IPS-11a (cell line): ENCODE measurements at regions not wholly inside any gene's neighbourhood (a gene's known extent, or its start where the extent isn't known, plus 50 kb on each side); places are given as distances from the start of the nearest gene placed in this dataset.

ENCODE experiments used
- H3K4me3 ChIP-seq: one replicate; pipeline ENCODE4 v1.5.1; 2013; ENCODE audit warnings: low read depth, low read length, control low read depth

DNA sequence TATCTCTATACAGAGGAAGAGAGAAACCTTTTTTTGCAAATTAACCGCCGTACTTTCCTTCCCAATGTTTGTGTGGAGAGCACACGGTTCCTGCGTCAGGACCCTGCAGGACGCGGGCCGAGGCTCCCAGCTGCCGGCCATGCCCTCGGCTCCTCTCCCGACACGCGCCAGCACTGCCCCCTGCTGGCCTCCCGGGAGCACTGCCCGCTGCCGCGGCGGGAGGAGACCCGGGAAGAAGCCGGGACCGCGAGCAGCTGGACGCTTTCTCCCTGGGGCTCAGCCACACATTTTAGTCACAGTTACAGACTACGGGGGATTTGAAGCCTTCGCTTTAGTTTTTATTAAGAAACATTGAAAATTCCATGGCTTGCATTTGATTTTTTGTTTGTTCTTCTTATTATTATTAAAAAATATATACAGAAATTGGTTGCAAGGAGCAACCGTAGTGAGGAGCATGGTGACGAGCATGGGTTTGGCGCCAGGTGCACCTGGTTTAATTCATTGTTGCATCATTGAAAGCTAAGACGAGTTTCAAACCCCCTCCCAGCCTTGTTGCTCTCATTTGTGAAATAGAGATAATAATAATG lies 401.2 kb downstream of the GALR1 start:
- H3K4me3 ChIP-seq, result no peak overlapping the region

- H3K4me3 ChIP-seq, result no peak overlapping the region
Observed at GRCh38 chr18:77651441-77651840, 401.8 kb downstream of the GALR1 start.

DNA sequence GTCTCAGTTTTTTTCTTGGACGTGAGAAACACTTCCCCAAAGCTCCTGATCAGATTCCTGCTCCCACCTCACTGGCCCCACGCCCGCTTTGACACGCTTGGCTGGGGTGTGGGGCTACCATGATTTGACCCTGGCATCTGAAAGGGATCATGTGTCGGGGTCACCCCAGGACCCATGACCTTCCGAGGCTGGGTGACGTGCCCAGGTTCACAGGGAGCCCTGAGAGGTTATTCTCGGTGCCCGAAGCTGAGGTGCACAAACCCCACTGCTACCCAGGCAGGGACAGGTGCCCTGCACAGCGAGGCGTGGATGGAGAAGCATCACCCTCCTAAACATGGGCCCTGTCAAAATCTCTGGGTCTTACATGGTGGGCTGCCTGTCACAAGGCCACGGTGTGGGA lies 404.1 kb downstream of the GALR1 start:
- no peak overlapping the region for H3K4me3 ChIP-seq

GRCh38 chr18:77654302-77654701 lies 404.7 kb downstream of the GALR1 start:
- H3K4me3 ChIP-seq, result no peak overlapping the region

- H3K4me3 ChIP-seq, result no peak overlapping the region
Observed at GRCh38 chr18:77657651-77658298, 408.1 kb downstream of the GALR1 start.

GRCh38 chr18:77658299-77658662 lies 408.6 kb downstream of the GALR1 start:
- H3K4me3 ChIP-seq, result no peak overlapping the region

DNA sequence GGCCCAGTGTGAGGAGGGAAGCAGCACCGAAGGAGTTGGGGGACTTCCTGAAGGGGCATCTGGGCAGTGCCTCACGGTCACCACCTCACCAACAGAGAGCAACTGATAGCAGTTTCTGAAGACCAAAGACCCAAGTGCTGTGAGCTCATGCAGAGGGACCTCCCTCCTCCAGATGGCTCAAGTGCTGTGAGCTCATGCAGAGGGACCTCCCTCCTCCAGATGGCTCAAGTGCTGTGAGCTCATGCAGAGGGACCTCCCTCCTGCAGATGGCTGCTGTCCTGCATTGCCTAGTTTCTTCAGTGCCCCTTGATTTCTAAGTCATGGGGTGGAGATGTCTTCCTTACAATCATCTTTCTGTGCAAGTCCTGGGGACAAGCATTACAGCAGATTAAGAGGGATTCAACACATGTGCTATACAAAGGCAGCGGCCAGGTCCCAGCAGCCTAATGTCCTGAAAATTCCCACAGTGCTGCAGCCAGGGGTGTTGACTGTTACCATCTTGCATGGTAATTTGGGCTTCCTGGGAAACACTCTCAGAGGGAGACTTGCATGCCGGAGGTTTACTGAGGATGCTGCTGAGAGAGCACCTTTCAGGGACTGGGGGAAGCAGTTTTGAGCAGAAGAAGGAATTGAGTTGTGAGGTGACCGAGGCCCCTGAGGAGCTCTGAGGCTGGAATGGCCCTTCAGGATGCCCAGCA lies 409.3 kb downstream of the GALR1 start:
- H3K4me3 ChIP-seq, result no peak overlapping the region

DNA sequence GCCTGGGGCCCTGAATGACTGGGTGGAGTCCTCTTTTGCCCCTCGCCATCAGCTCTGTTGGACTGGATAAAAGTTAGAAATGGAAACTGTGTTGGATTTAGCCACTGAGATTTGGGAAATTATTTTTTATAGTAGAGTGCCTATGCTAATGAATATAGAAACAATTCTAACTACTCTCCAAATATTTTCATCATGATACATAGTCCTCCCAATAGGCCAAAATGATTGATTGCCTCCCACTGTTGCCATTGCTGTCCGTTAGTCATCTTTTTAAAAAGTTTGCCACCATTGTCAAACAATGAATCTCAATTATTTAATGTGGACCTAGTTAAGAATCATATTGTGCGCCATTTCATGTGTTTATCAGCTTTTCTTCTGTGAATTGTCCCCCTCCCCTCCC lies 417.0 kb downstream of the GALR1 start:
- no peak overlapping the region for H3K4me3 ChIP-seq

DNA sequence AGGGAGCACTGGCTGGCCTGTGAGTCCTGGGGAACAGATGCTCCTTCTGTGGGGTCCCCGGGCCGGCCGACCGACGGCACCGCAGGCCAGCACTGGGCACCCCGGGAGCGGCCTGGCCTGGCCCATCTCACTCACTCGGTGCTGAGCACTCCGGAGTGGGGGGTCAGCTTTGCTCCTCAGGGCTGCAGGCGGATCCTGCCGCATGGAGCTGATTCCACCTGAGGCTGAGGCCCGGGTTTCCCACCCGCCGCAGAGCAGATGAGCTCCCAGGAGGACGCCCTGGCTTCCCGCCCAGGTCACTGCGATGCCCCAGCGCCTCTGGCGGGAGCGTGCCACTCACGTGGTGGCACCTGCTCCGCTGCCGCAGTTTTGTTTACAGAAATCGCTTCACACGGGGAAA lies 418.6 kb downstream of the GALR1 start:
- H3K4me3 ChIP-seq, result no peak overlapping the region

GRCh38 chr18:77669331-77669730 lies 419.7 kb downstream of the GALR1 start:
- no peak overlapping the region for H3K4me3 ChIP-seq

DNA sequence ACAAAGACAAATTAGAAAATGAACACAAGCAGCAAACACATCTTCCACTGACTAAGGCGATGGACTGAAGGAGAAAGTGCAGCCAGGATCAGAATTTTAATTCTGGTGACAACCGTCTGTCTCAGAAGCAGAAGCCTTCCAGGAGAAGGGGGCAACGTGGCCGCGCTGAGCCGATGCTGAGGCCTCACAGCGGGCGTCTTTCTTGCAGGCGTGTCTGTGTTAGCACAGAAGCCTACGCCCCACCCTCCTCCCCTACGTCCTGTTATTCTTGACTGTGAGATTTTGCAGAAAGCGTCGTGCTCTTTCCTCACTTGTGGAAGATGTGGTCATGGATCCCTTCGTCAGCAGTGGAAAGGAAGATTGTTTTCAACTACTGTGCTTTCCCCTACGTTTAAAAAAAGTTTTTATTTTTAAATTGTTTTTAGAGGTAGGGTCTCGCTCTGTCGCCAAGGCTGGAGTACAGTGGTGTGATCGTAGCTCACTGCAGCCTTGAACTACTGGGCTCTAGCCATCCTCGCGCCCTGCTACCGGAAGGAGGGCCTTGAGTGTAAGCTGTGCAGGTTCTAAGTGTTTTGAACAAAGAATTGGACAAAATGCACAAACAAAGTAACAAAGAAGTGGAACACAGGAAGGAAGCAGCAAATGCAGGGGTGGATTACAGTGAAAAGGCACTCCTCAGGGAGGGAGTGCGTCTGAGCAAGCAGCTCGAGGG lies 422.0 kb downstream of the GALR1 start:
- H3K4me3 ChIP-seq, result no peak overlapping the region

DNA sequence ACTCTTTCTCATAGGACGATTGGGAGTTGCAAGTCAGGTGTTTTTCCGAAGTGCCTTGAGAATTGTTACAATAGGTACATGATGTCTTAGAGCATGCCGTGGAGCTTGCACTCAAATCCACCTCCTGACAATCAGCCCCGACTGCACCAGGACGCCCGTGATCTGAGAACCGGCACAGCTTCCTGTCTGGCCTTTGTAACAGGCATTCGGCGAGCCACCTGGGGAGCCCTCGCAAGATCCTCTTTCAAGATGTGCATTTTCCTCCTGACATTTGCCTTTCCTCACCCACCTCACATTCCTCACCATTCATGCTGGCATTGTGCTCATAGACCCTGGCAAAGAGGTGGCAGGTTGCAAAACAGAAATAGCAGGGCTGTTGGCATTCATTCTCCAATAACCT lies 427.3 kb downstream of the GALR1 start:
- no peak overlapping the region for H3K4me3 ChIP-seq

DNA sequence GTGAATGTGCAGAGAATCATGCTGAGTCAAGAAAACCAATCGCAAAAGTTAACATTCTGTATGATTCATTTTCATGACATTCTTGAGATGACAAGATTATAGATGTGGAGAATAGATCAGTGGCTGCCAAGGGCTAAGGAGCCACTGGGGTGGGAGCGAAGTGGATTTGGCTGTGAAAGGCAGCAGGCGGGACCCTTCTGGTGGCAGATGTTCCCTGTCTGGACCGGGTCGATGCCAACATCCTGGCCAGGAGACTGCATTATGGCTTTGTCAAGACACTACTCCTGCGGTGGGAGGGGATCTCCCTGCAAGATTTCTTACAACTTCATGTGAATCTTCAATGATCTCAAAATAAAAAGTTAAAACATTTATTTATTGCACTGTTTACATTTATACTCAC lies 427.9 kb downstream of the GALR1 start:
- H3K4me3 ChIP-seq, result no peak overlapping the region

- no peak overlapping the region for H3K4me3 ChIP-seq
Observed at GRCh38 chr18:77679869-77680268, 430.2 kb downstream of the GALR1 start.

- no peak overlapping the region for H3K4me3 ChIP-seq
Observed at GRCh38 chr18:77700051-77700450, 450.4 kb downstream of the GALR1 start.

DNA sequence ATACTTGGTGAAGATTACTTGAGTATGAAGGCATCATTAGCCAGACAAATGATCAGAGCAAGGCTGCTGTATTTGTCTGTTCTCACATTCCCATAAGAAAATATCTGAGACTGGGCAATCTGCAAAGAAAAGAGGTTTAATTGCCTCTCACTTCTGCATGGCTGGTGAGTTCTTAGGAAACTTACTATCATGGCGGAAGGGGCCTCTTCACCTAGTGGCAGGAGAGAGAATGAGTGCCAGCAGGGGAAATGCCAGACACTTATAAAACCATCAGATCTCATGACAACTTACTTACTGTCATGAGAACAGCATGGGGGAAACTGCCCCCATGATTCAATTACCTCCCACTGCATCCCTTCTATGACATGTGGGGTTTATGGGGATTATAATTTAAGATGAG lies 452.3 kb downstream of the GALR1 start:
- no peak overlapping the region for H3K4me3 ChIP-seq

DNA sequence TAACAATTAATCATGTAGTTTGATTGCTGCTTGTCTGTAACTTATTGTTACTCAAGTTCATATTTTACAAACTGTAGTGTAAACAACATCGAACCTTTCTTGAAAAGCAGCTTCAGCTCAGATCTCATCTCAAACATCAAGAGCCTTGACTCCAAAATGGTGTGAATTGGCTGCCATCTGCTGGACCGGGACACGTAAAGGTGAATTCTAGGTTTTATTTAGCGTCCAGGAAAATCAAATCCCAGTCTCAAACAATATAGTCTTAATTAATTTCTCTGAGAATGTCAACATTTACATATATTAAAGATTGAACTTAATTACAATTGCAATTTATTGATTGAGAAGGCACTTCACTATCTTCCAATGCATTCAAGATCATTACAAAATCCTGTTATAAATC lies 453.0 kb downstream of the GALR1 start:
- no peak overlapping the region for H3K4me3 ChIP-seq

GRCh38 chr18:77705301-77705700 lies 455.7 kb downstream of the GALR1 start:
- no peak overlapping the region for H3K4me3 ChIP-seq

DNA sequence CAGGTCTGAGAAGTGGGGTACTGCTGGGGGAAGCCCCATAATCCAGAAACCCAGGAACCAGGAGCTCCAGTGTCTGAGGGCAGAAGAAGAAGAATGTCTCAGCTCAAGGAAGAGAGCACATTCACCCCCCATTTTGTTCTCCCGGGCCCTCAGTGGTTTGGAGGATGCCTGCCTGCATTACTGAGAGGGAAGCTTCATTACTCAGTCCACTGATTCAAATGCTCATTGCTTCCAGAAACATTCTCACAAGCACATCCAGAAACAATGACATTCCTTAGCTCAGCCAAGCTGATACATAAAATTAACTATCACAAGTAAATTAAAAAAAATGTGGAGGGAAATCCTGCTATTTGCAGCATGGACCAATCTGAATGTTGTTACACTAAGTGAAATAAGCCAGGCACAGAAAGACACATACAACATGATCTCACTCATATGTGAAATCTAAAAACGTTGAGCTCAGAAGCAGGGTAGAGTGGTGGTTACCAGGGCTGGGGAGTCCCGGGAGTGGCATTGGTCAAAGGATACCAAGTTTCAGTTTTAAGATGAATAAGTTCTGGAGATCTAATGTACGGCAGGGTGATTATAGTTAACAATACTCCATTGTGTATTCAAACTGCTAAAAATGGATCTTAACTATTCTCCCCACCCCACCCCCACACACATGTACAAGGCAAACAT lies 459.3 kb downstream of the GALR1 start:
- H3K4me3 ChIP-seq, result no peak overlapping the region

DNA sequence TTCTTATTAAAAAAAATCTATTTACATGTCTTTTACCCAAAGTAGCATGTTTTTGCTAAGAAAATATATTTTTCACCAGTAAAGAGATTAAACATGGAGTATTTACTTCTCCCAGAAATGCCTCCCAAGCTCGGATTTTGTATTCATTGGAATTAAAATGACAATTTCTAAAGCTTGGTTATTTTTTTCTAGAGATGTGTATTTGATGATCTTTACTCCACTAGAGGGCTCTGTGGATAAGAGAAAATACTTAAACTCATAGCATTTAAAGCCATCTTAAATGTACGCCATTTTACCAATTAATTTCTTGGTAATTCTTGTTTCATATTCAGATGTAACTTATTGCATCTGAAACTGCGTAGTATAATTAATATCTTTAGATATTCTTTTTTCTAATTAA lies 461.4 kb downstream of the GALR1 start:
- no peak overlapping the region for H3K4me3 ChIP-seq

- H3K4me3 ChIP-seq, result no peak overlapping the region
Observed at GRCh38 chr18:77714716-77715115, 465.1 kb downstream of the GALR1 start.
